Activated gamma-delta T cell (primary cell): ENCODE measurements at regions not wholly inside any gene's neighbourhood (a gene's known extent, or its start where the extent isn't known, plus 50 kb on each side); places are given as distances from the start of the nearest gene placed in this dataset.

Experiments used
- DNase-seq: peaks from one replicate; lab custom pipeline; 2025; lab: John Stamatoyannopoulos, UW

DNA sequence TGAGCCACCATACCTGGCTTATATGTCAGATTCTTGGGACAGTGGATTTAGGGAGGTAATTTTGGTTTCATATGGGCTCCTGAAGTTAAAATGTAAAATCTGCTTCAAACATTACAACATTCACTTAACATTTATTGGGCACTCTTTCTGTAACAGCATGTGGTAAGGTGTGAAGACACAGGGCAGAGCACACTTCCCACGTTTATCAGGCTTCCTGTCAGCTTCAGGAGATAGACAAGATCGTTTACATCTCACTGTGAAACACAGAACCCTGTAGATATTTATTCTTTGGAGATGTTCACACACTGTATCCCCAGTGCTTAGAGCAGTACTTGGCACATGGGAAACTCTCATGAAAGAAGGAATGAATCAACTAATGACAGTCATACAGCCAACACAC is 426.0 kb upstream of the RARB start:
- no peak for DNase-seq

DNA sequence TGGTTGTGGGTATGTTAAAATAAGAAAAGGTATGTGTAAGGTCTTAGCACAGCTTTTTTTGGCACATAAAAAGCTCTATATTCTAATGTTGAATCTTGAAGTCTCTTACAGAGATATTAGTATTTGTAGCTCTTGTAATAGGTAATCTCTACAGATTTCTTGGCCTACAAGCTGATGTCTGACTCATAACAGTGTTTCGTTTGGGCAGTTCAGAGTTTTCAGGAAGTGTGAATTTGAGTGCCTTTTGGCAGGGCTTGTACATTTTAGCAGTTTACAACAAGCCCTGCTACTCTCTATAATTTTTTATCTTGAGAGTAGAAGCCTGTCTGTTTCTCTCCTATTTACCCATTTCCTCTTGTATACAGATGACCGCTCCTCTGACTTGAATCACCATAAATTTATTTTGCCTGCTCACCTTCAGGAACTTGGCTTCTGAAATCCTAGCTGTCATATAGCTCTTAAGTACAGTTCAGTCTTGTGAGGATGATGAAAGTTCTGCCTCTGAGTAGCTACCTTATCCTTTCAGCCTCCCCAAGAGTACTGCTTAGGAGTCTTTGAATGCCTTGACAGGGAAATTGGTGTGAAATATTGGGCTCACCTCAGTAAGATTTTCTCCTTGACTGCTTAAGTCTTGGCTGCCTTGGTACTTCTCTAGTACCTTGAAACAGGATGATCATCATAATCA is 419.9 kb upstream of the RARB start:
- no peak for DNase-seq

DNA sequence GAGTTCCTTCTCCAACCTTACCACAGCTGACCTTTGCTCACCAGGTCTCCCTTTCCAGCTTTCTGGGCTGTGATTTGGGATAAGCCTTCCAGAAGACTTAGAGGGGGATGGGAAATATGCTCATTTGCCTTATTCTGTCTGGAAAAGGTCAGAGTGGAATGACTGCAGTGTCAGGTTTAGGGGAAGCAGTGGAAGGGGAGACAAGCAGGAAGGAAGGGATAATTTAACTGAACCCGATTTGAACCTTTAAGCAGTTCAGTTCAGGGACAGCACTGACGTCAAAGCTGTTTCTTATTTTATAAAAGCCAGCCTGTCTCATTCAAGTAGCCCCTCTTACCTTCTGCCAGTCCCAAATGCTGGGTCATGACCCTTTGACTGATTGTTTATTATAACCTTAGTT is 418.4 kb upstream of the RARB start:
- DNase-seq, result no peak

DNA sequence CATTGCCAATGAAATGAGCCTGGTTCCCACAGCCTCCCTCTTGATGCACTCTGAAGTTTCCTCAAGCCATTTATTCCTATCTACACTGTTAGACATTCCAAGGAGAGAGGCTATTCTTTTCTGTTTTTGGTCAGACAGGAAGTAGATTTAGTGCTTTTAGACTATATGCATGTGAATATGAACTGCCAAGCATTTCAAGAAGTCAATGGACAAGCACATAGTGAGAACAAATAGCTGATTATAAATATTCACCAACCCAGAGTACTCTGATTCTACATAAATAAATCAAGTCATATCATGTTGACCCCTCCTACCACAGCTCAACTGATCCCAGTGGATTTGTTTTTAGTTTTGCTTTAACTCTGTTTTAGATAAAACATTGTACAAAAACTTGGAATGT is 412.5 kb upstream of the RARB start:
- no peak for DNase-seq

DNA sequence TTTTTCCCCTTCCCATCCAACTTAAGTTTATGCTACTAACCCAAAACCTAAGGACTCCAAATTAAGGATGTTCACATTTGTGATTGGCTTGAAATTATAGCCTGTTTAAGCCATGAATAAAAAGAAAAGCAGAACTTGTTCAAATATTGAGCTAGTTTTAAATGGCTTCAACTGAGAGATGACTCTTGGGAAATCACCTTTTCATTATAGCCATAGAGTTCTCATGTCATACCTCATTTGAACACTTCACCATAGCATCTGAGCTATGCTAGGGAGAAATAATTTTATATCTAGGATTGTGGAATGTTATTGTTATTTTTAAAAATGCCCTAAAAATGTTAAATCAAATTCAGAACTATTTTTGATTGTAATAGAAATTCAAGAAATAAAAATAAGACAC is 409.2 kb upstream of the RARB start:
- DNase-seq, result no peak

DNA sequence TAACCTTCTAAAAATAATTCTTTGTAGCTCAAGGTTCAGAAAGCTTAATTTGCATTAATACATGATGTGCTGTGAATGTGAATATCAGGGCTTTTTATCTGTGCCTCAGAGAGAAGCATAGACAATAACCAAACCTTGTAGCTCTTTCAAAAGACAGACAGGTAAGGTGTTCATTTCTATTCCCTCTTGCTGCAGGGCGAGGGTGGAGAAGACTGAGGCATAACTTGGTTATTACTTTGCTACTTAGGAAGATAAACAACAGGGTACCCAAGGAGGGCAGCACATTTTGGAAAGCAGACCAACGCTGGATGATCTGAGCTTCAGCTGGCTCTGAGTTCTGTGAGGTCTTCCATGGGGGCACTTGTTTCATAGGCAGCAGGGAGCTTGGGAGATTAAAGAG is 408.6 kb upstream of the RARB start:
- DNase-seq, result no peak

DNA sequence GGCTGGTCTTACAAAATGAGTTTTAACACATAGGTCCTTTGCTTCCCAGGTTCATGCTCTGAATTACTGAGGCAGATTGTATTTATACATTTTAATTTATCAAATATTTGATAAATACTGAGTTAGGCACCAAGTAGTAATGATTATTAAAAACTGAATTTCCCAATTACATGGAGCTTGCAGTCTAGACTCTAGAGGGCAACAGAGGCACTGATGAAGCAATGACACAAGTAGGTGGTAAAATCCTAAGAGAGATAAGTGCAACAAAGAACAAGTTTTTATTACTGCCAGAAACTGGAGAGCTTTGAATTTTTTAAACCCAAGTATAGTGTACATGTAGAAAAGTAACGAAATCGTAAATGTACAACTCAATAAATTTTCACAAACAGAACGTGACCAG is 406.2 kb upstream of the RARB start:
- DNase-seq, result no peak

DNA sequence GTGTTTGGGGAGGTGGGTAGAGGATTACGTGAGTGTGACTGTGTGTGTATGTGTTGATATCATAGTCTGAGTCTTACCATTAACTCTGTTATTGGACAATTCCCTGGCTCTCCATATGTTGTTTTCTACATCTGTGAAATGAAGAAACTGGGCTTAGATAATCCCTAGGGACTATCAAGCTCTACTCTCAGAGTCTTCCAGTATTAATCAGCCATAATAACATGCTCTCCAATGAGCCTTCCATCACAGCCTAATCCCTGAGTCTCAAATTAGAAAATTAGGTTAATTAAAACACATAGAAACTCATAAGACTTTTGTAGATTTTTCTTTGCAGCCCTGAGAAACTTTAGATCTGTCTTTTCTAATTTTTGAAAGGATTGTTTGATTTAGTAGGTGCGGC is 404.2 kb upstream of the RARB start:
- no peak for DNase-seq

DNA sequence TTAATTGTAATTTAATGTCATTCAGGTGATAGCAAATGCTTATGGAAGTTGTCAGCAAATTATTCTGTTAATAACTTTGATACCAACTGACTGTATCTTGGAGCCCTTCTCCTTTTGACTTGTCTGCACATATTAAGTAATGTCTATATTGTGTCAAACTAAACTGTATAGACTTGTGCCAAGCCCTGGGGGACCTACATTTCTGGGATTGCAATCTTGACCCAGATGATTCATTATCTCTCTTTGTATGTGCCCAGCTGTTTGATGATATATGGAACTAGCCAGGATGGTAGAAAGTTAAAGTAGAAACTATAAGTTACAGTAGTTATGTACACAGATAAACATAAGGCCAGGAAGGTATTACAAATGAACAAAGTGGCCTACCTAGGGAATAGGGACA is 402.8 kb upstream of the RARB start:
- DNase-seq, result no peak

DNA sequence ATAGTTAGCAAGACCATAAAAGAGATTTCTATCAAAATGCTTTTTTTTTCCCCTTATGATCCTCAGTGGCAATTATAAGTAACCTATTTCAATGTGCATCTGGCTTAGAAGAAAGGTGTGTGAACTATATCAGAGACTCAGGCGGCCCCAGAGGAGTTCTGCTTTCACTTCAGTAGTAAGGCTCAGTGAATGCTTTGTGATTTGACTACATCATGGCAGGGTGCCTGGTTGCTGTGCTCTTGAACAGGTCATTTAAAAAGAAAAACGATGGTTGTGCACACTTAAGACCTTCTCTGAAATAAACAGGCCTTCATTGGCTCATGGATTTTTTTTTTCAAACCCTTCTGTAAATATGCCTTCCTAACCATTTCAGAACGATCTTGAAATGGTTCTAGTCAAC is 400.4 kb upstream of the RARB start:
- no peak for DNase-seq

DNA sequence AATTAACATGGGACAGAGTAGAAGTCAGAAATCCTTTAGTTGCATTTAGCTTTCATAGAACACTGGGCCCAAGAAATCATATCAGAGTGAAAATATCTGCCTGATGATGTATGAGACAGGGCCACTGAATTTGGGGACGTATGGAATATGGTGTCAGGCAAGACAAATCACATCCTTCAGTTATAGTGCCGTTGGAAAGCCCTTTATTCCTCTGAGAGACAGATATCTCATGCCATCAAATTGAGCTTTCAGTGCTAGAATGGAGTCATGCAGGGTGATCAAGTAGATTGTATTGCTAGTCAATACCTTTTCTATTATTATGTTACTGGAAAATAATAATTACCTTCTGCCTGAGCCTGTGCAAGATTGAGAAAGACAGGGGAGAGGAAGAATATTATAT is 398.2 kb upstream of the RARB start:
- DNase-seq, result no peak

DNA sequence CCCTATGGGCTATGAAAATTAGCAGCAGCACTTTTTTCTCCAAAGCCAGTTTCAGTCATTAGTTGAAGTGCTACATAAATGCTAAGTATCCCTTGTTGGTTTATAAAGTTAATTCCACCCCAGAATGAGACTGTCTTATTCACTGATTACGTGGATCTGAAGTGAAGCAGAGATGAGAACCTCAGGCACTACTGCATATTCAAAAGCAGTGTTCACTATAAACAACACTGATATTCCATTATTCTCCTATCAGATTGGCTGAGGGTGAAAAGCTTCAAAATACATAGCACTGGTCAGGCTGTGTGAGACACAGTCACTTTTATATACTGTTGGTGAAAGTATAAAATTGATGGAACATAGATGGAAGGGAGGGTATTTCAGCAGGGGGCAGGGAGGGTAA is 395.7 kb upstream of the RARB start:
- no peak for DNase-seq

DNA sequence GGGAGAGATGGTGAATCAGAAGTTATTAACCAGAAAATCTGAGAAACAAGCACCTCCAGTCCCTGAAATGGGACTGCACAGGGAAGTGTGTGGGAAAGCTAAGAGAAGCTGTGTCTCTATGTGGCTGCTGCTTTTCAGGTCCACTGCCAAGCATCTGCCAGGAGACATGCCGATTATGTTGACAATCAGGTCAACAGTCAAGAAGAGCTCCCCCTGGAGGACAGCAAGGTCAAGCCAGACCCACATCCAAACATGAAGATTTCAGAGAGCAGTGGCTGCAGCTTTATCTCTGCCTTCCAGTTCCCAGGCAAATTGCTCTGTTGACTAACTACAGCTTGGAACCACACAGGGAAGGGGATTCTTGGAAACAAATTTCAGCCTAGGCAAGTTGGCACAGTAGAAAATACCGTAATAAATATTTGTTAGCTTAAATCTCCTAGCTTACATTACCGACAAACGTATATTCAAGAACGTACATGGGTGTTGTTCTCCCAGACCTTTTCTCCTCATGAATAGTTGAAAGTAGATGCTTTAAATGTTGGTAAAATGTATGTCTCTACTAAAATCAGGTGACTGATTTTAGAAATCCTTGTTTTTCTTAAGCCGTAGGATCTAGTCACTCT is 394.5 kb upstream of the RARB start:
- no peak for DNase-seq

DNA sequence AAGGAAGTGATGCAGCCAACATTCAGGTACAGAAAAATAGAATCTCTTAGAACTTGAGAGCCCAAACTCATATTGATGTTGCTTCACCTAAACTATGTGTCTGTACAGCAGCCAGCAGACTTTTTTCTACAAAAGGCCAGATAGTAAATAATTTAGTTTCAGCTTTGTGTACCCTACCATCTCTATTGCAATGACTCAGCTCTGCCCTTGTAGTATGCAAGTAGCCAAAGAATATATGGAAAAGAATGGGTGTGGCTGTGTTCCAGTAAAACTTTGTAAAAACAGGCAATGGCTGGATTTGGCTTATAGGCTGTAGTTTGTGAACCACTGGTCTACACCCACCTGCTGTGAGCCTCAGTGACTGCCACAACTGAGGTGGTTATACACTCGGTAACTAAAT is 392.5 kb upstream of the RARB start:
- DNase-seq, result no peak

DNA sequence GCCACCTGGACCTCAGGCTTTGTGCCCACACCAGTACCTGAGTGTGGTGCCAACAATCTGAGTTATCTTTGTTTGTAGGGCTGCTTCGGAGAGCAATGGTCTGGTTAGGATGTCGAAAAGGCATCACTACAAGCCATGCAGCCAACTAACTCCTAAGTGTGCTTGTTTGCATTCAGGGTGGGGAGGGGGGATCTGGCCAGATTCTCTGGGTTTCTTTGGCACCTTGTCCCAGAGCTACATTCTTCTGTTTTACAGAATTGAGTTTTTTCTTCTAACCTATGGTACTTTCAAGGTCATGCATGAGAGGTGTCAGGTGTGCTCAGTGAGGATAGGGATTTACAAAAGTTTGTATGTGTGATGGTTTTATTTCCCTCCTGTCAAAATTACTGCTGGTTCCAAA is 391.4 kb upstream of the RARB start:
- no peak for DNase-seq

DNA sequence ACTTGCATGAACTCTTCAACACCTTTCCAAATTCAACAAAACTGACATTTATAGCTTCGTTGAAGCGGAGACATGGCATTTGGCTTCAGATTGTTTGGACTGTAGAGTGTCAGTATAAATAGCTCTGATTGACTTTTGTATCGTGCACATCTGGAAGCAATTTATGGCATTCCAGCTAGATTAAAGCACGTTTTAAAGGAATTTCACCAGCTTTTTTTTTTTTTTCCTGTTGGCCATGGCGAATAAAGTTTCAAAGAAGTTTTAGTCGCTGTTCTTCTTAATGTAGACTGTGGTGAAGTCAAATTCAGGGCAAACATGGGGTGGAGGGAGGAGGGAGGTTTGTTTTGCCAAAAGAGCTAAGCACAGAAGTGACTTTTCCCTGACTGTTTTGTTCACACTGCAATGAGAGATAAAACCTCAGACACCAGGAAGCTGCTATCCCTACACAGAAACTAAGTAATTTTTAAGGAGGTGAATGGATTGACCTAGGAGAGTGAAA is 391.0 kb upstream of the RARB start:
- no peak for DNase-seq

DNA sequence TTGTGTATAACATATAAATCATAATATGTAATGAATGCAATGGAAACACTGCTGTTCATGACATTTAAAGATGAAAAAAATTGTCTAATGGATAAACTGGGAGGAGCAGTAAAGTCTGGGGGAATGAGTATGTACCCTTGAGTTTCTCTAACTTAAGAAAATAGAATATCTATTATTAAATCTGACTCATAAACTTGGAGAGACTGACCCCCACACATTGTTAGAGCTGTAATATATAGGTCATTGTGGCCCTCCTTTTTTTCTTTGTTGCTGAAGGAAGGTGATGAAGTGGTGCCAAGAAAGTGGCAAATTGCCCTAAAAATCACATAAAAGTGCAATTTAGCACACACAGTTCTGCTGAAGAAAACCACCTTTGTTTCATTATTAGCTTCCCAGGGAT is 389.8 kb upstream of the RARB start:
- DNase-seq, result no peak

DNA sequence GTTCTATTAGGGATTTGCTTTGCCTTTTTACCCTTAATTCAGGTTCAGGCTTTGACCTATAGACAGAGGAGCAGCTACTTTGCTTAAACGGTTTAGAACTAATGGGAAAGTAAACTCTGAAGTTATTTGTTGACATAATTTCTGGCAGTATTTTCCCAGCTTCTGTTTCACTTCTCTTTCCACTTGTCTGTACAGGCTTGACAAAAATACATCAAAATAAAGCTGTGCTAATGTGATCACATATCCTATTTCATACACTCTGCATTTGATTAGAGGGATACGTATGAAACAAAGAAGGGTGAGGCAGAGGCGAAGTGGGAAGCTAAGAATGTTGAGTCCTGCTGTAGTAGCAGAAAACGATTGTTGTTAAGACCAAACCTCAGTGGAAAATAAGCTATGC is 389.1 kb upstream of the RARB start:
- no peak for DNase-seq

DNA sequence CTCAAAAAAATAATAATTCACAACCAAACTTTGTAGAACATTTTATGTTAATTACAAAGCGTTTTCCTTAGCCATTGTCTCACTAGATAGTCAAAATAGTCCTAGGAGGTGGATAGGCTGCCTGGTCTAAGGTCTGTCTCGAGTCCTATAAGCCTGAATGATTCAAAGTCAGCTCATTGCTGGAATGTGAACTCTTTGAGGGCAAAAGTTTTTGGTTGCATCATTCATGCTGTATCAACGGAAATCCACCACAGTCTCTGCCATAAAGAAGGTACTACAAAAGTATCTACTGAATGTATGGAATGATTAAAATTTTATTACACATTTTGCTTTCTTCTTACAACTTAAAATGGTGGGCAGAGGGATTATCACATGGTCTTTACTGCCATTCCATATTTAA is 387.3 kb upstream of the RARB start:
- DNase-seq, result no peak

DNA sequence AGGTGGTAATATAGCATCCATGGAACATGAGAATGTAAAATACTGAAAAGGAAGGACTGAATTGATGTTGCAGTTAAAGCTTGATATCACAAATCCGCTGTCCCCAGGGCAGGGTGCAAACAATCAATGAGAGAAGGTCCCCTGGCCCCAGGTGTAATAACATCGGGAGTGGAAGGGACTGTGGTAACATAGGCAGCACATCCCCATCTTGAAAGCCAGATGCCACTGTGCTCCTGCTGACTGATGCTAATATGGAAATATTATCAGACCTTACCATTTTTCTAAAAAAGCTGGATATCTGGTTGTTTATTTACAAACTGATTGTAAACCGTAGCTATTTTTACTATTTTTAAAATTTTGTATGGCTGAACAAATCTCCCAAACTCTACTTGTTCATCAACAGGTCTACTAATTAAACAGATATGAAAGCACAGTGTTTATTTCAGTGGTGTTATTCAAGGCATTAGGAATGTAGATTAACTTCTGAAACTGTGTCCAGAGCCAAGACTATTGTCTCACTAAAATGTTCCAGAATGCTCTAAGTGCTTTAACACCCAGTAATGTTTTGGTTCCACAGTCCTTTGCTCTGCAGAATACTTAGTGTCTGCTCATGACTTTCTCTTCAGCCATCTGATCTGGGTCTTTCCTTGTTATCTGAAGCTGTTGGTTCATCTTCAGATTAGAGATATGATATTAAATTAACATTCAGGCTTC is 386.0 kb upstream of the RARB start:
- DNase-seq, result no peak

DNA sequence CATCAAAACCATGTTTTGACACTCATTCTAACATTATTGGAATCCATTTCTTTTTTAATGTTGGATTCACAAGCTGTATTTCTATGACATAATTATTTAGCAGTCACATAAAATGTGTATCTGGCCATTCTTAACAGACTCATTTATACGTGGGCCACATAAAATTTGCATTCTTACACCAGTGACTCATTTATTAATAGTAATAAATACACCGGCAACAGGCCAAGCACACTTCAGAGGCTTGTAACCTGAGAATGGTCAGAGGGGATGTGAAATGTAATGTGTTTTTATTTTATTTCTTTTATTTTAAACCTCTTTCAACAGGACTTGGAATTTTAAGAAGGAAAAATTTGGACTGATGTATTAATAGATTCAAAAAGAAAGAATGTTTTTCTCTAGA is 384.9 kb upstream of the RARB start:
- no peak for DNase-seq

DNA sequence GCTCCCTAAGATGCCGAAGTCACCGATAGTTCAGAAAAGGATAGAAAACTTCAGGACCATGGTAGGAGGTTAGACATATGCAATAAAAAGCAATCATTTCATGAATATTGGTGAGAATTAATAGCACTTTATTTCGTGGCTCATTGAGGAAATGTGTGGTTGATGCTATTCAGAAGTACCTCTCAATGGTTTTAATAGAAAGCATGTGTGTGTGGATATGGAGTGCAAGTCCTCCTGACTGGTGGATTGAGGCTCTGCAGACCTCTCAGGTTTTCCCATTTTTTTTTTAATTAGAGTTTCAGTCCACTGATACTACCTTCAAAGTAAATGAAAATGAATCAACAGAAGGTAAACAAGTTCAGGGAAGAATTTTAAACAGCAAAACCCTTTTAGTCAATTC is 384.3 kb upstream of the RARB start:
- no peak for DNase-seq
